HG03045 (cell line): ENCODE measurements at regions not wholly inside any gene's neighbourhood (a gene's known extent, or its start where the extent isn't known, plus 50 kb on each side); places are given as distances from the start of the nearest gene placed in this dataset.
"Not testable (repeated sequence)": the region's sequence is repeated elsewhere in the genome, so short reads cannot be mapped to it uniquely, and the experiment has no call there.

Experiments
- ATAC-seq: cut with Tn5 transposase; IDR thresholded peaks from one replicate; pipeline ENCODE4 v1.9.1; 2021; ENCODE audit warnings: mild to moderate bottlenecking, moderate library complexity; ENCODE audit not compliant: unreplicated experiment

- ATAC-seq, result no peak
Observed at GRCh38 chr5:158521995-158522394, 577.7 kb downstream of the EBF1 start.

GRCh38 chr5:158519433-158520021, 580.2 kb downstream of the EBF1 start:
- ATAC-seq, result no peak

DNA sequence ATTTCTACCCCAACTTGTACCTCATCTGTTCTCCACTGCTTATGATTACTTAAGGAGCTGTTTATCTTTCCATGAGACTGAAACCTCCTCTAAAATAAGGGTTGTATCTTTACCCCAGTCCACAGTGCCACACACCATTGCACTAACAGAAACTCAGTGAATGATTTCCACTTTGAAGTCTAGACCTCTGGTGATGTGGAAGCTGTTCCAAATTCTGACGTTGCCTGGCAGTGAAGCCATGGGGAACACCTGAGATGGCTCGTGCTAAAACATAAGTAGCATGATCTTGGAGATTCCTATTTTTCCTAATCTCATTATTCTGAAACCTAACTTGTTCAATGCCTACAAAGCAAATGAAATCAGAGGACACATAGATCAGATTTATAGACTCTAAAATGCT, 583.2 kb downstream of the EBF1 start:
- no peak for ATAC-seq

DNA sequence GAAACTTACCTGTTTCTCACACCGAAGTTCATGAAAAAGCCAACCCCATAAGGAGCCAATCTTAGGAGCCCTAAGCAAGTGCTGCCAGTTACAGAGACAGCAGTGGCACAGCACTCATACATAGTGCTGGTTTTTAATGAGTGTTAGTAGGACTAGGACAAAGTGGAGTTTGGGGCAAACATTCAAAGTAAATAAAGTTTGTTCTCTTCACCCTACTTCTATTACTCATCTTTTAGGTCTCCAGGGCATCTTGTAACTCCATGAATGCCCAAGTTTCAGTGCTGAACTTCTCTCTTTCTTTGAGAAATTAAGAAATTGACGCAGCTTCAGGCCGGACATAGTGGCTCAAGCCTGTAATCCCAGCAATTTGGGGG, 584.7 kb downstream of the EBF1 start:
- no peak for ATAC-seq

DNA sequence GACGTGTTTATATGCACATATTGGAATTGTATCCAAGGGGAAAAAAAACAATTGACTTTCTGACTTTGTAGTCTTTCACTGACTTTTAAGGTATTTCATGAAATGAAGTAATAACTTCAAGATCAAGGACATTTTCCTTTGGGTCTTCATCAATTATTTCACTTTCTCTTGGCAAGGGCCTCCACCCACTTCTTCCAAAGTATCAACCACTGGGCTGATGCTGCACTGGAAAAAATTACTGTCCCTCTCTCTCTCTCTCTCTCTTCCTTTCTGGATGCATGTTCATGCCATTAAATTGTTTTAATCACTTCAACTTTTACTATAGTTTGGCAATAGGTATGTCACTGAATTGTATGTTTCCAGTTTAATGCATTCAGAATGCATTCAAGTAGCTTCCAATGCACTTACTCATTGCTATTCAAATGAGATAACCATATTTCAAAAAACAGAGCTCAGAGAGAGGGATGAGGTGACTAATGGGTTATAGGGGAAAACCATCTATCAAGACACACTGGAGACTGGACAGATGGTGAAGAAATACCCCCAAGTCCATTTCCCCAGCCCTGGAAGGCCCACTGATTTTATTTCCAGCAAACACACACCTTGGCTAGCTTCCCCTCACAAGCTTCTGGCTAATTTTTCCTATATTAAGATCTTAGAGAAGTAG, 585.3 kb downstream of the EBF1 start:
- no peak for ATAC-seq

- ATAC-seq, result no peak
Observed at GRCh38 chr5:158513490-158514318, 586.0 kb downstream of the EBF1 start.

- ATAC-seq, result no peak
Observed at GRCh38 chr5:158511454-158511853, 588.3 kb downstream of the EBF1 start.

GRCh38 chr5:158510479-158510878, 589.2 kb downstream of the EBF1 start:
- no peak for ATAC-seq

- no peak for ATAC-seq
Observed at GRCh38 chr5:158506648-158507047, 593.1 kb downstream of the EBF1 start.

- no peak for ATAC-seq
Observed at GRCh38 chr5:158502686-158503085, 597.0 kb downstream of the EBF1 start.

GRCh38 chr5:158499892-158500418, 599.8 kb downstream of the EBF1 start:
- ATAC-seq, result no peak

- ATAC-seq, result no peak
Observed at GRCh38 chr5:158499075-158499891, 600.4 kb downstream of the EBF1 start.

- no peak for ATAC-seq
Observed at GRCh38 chr5:158496624-158497023, 603.1 kb downstream of the EBF1 start.

- no peak for ATAC-seq
Observed at GRCh38 chr5:158494541-158494940, 605.2 kb downstream of the EBF1 start.

DNA sequence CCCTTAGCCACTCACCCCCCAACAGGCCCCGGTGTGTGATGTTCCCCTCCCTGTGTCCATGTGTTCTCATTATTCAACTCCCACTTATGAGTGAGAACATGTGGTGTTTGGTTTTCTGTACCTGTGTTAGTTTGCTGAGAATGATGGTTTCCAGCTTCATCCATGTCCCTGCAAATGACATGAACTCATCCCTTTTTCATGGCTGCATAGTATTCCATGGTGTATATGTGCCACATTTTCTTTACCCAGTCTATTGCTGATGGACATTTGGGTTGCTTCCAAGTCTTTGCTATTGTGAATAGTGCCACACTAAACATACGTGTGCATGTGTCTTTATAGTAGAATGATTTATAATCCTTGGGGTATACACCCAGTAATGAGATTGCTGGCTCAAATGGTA, 605.7 kb downstream of the EBF1 start:
- ATAC-seq, result not testable (repeated sequence)

DNA sequence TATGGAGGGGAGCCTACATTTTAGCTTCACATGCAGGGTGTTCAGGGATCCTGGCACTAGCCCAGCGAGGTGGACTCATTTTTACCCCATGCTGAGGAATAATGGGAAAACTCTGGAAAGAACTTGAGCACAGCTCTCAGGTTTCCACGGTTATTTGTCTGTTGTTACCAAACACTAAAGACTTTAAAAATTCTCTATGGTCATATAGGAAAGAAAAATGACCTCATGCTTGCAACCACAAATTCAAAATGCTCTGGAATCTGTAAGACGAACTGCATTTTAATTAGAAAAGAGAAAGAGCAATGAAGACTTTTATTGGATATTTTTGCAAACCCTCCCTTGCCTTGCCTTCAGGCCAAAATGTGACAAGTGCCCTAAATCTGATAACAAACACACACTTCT, 606.9 kb downstream of the EBF1 start:
- no peak for ATAC-seq

- no peak for ATAC-seq
Observed at GRCh38 chr5:158492136-158492535, 607.6 kb downstream of the EBF1 start.

GRCh38 chr5:158487664-158488063, 612.1 kb downstream of the EBF1 start:
- no peak for ATAC-seq

GRCh38 chr5:158487156-158487555, 612.6 kb downstream of the EBF1 start:
- ATAC-seq, result no peak

GRCh38 chr5:158486566-158486965, 613.1 kb downstream of the EBF1 start:
- ATAC-seq, result no peak

- no peak for ATAC-seq
Observed at GRCh38 chr5:158485604-158486081, 614.1 kb downstream of the EBF1 start.
